Spinal cord (tissue), 9 donors: ENCODE measurements at regions not wholly inside any gene's neighbourhood (a gene's known extent, or its start where the extent isn't known, plus 50 kb on each side); places are given as distances from the start of the nearest gene placed in this dataset.

Source experiments
- DNase-seq, 6 donors: peaks; one replicate each; pipeline versions ENCODE4 v3.0.0 to v3.0.0-alpha.2; 2013 to 2015; ENCODE audit warnings: low spot score in 6 of 6, low read depth in 4 of 6
- H3K27ac ChIP-seq: one replicate; pipeline ENCODE4 v1.5.1; 2013; ENCODE audit warnings: low read depth, low read length, control low read depth
- H3K27me3 ChIP-seq: one replicate; pipeline ENCODE4 v1.6.1; 2013; ENCODE audit warnings: low read length; ENCODE audit not compliant: control insufficient read depth, insufficient read depth
- H3K36me3 ChIP-seq: one replicate; pipeline ENCODE4 v1.6.1; 2013; ENCODE audit warnings: low read length; ENCODE audit not compliant: control insufficient read depth, insufficient read depth
- H3K4me1 ChIP-seq: one replicate; pipeline ENCODE4 v1.6.1; 2013; ENCODE audit warnings: low read length; ENCODE audit not compliant: control insufficient read depth, insufficient read depth
- H3K4me3 ChIP-seq: one replicate; pipeline ENCODE4 v1.5.1; 2013; ENCODE audit warnings: low read depth, low read length, control low read depth
- H3K9me3 ChIP-seq: one replicate; pipeline ENCODE4 v1.6.1; 2013; ENCODE audit warnings: low read length; ENCODE audit not compliant: control insufficient read depth, insufficient read depth
- WGBS: methylation state at CpG from one replicate; pipeline ENCODE4 v1.1.5; 2013; ENCODE audit warnings: missing lambda C conversion rate; ENCODE audit not compliant: insufficient coverage; 5-methylcytosine and 5-hydroxymethylcytosine counted together
- donor health status: healthy.

DNA sequence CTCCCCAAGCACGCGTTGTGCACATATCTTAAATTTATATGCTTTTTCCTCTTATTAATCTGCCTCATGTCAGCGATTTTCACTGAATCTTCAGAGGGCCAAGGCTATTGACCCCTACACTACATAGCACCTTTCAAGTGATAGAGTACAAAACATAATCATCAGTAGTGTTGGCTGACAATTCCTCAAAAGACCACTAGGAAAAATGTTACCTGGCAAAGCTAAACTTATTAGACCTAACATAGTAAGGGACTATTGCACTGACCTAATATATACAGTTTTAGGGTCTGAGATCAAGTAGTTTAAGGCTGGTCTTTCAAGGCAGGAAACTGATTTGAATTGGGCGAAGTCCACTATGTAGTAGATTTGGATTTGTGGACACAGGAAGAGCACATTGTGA, 244.2 kb upstream of the ZC3H15 start:
- WGBS = 100% methylated on average over 2 of the region's 4 CpGs
- H3K27ac ChIP-seq = no peak overlapping the region
- H3K36me3 ChIP-seq = no peaks in the 10 kb centered on the region
- no peaks in the 10 kb centered on the region for H3K4me1 ChIP-seq
- H3K9me3 ChIP-seq = no peaks in the 10 kb centered on the region
- H3K4me3 ChIP-seq = no peak overlapping the region
- no peak for DNase-seq
- H3K27me3 ChIP-seq = no peaks in the 10 kb centered on the region

DNA sequence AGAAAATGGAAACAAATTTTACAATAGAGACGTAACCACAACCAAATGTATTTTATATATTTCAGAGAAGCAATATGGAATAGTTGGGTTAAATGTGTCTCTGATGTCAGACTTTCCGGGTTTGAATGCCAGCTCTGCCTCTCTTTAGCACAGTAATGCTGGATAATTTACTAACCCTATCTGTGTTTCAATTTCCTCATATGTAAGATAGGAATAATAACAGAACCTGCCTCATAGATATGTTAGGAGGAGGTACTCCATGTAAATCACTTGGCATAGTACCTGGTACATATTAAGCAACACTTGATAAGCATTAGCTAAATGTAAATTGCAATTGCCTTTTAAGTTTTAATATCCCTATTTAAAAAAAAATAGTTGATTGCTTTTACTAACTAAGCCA, 231.3 kb upstream of the ZC3H15 start:
- H3K27me3 ChIP-seq = no peaks in the 10 kb centered on the region
- no peak overlapping the region for H3K27ac ChIP-seq
- H3K9me3 ChIP-seq = no peaks in the 10 kb centered on the region
- WGBS = no CpG with 5 or more reads among the region's 2 CpGs
- no peaks in the 10 kb centered on the region for H3K4me1 ChIP-seq
- H3K4me3 ChIP-seq = no peak overlapping the region
- no peak for DNase-seq
- H3K36me3 ChIP-seq = no peaks in the 10 kb centered on the region

DNA sequence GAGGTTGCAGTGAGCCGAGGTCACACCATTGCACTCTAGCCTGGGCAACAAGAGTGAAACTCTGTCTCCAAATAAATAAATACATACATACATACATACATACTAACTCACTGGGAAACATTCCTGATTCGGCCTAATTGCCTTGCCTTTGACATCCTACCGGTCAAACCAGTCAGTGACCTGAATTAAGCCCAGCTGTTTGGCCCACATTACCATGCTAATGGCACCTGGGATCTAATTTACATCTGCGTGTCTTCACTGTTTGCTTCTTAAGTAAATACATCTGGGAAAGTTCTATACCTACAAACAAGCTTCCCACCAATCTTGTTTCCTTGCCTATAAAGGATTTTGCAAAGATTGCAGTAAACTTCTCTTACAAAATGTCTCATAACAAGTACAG, 230.2 kb upstream of the ZC3H15 start:
- Histone ChIP-seq H3K27me3 (no peaks in the 10 kb centered on the region), H3K4me1 (no peaks in the 10 kb centered on the region), H3K36me3 (no peaks in the 10 kb centered on the region), H3K4me3 (no peak overlapping the region), H3K9me3 (no peaks in the 10 kb centered on the region), H3K27ac (no peak overlapping the region)
- WGBS = 62% methylated on average over 3 of the region's 4 CpGs
- no peak for DNase-seq

DNA sequence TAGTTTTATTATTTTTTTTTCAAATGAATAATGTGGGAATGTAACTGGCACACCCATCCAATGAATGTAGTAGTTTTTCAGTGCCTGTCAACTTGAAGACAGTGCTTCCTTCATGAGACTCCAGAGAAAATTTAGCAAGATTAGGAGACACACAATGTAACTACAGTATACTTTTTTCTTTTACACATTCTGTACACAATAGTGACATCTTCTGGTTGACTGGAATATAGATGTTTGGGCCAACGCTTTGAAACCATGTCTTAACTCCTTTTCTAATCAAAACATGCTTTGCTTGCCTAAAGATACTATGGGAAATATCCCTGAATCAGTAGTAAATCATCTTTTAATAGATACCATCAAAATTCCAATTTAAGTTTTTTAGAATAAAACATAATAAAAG, 229.5 kb upstream of the ZC3H15 start:
- peak; percentile 31 to 95 (median 58) for DNase-seq
- H3K27me3 ChIP-seq = no peaks in the 10 kb centered on the region
- no peaks in the 10 kb centered on the region for H3K36me3 ChIP-seq
- no peaks in the 10 kb centered on the region for H3K9me3 ChIP-seq
- no peaks in the 10 kb centered on the region for H3K4me1 ChIP-seq
- WGBS = no CpG with 5 or more reads among the region's 1 CpG
- no peak overlapping the region for H3K27ac ChIP-seq
- H3K4me3 ChIP-seq = no peak overlapping the region

DNA sequence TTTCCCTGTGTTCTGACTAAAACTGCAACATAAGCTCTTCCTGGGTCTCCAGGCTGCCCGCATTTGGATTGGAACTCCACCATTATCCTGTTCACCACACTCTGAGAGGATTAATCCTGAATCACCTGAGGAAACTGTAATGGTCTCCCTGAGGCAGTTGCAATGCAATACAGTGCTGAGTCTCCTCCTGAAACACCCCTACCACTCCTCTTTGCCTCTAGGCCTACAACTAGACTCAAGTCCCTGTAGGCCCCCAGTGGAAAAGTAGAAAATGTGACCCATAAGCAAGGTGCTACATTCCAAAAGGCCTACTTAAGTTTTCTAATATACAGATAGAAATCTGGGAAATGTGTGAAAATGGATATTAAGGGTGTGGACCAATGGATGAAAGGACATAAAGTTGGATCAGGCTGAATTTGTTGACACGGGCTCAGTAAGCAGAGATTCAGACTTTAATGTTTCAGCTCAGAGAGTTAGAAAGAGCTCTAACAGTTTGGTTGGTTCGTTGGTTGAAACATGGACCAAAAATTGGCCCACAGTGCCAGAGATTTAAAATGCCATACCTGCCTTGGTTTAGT, 222.3 kb upstream of the ZC3H15 start:
- DNase-seq = no peak
- no peak overlapping the region for H3K4me3 ChIP-seq
- no peak overlapping the region for H3K27ac ChIP-seq
- H3K9me3 ChIP-seq = no peaks in the 10 kb centered on the region
- H3K36me3 ChIP-seq = no peaks in the 10 kb centered on the region
- H3K4me1 ChIP-seq = no peaks in the 10 kb centered on the region
- 87% methylated on average over 3 of the region's 3 CpGs for WGBS
- H3K27me3 ChIP-seq = no peaks in the 10 kb centered on the region

DNA sequence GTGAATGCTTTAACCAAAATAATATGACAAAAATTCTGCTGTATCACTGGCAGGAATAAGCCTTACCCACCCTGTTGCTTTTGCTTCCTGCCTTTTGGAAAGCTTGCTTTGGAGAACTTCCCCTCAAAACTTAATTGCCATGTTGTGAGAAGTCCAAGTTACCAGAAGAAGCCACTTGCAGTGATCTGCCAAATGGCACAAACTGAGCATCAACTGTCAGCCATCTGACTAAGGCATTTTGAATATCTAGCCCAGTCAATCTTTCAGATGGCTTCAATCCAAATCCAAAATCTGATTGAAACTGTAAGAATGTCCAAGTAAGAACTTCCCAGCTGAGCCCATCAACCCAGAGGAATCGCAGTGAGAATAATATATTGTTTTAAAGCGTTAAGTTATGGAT, 216.5 kb upstream of the ZC3H15 start:
- WGBS = no CpG with 5 or more reads among the region's 2 CpGs
- Histone ChIP-seq H3K36me3 (no peaks in the 10 kb centered on the region), H3K9me3 (no peaks in the 10 kb centered on the region), H3K27me3 (no peaks in the 10 kb centered on the region), H3K4me1 (no peaks in the 10 kb centered on the region), H3K4me3 (no peak overlapping the region), H3K27ac (no peak overlapping the region)
- peak in 1 of 6 donors; percentile 63 for DNase-seq

DNA sequence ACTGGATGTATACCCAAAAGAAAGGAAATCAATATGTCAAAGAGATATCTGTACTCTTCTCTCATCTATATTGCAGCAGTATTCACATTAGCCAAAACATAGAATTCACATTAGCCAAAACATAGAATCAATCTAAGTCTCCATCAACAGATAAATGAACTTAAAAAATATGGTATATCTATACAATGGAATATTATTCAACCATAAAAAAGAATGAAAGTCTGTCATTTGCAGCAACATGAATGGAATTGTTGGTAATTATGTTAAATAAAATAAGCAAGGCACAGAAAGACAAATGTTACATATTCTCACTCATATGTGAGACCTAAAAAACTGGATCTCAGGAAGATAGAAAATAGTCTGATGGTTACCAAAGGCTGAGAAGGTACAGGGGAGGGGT, 212.1 kb upstream of the ZC3H15 start:
- DNase-seq = no peak
- Histone ChIP-seq H3K9me3 (no peaks in the 10 kb centered on the region), H3K4me1 (no peaks in the 10 kb centered on the region), H3K27ac (no peak overlapping the region), H3K4me3 (no peak overlapping the region), H3K36me3 (no peaks in the 10 kb centered on the region), H3K27me3 (no peaks in the 10 kb centered on the region)

DNA sequence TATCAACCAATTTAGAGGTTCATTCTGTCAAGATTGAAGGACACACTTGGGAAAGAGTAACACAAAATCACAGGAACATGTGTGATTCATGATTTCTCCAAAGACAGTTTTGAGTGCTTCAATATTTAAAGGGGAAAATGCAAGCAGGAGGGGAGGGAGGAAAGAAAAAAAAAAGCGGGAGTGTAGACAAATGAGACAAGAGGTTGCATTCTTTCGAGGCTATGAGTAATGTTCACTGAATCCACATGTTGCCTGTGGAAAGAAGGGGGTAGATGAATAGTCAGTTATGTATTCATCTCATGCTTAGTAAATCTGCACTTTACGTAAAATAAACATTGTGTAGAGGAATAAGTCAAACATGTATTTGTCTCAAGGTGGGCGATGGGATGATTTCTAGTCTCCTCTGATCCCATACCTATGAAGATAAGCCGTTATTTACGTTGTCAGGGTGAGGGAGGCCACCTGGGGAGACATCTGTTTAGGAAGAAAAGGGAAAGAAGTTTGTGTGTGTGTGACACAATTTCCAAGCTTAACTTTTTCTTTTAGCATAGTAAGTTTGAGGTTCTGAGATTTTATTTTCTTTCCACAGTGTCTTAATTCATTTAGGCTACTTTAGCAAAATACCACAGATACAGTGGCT, 211.0 kb upstream of the ZC3H15 start:
- Histone ChIP-seq H3K36me3 (no peaks in the 10 kb centered on the region), H3K4me1 (no peaks in the 10 kb centered on the region), H3K27ac (no peak overlapping the region), H3K9me3 (peaks cover 2% of the 10 kb centered on the region), H3K4me3 (no peak overlapping the region), H3K27me3 (no peaks in the 10 kb centered on the region)
- WGBS = 81% methylated on average over 2 of the region's 6 CpGs
- no peak for DNase-seq

DNA sequence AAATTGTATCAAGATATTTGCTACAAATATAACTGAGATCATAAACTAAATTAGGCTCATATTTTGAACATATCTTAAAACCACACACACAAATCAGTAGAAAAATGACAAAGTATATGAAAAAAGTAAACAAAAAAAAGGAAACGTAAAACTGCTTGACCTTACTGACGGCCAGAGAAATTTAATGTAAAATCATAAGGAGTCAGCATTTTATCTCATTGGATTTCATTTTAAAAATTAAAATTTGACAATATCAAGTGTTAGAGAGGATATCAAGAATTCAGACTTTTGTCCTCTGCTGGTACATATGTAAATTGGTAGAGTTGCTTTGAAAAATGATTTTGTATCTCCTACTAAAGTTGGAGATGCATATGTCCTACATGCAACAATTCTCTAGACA, 209.2 kb upstream of the ZC3H15 start:
- peaks cover 2% of the 10 kb centered on the region for H3K9me3 ChIP-seq
- H3K27ac ChIP-seq = no peak overlapping the region
- H3K36me3 ChIP-seq = no peaks in the 10 kb centered on the region
- no peaks in the 10 kb centered on the region for H3K27me3 ChIP-seq
- no peaks in the 10 kb centered on the region for H3K4me1 ChIP-seq
- DNase-seq = no peak
- WGBS = no CpG with 5 or more reads among the region's 2 CpGs
- no peak overlapping the region for H3K4me3 ChIP-seq

DNA sequence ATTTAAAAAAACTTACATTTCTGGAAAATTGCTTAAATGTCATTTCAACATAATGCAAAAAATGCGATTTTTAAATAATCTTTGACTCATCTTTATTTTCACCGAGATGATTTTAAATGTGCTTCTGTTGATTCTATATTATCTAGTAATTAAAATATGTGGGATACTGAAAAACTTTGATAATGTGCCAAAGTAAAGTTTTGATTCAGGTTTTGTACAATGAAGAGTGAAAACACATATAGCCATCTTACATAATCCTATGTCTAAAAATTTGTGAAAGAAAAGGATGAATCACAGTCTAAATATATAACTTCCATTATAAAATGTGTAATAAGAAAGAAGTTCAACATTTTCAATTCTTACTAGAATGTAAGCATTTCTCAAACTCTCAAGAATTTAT, 204.3 kb upstream of the ZC3H15 start:
- no peaks in the 10 kb centered on the region for H3K36me3 ChIP-seq
- no CpG with 5 or more reads among the region's 2 CpGs for WGBS
- no peak for DNase-seq
- no peak overlapping the region for H3K4me3 ChIP-seq
- no peaks in the 10 kb centered on the region for H3K27me3 ChIP-seq
- H3K4me1 ChIP-seq = no peaks in the 10 kb centered on the region
- H3K27ac ChIP-seq = no peak overlapping the region
- peaks cover 2% of the 10 kb centered on the region for H3K9me3 ChIP-seq
